Ishikawa (cell line): ENCODE measurements at regions not wholly inside any gene's neighbourhood (a gene's known extent, or its start where the extent isn't known, plus 50 kb on each side); places are given as distances from the start of the nearest gene placed in this dataset.

ENCODE experiments used
- TAF1 ChIP-seq: IDR thresholded peaks from 2 replicates; pipeline ENCODE4 v1.6.1; 2012; ENCODE audit warnings: low read depth, mild to moderate bottlenecking
- TCF12 ChIP-seq: IDR thresholded peaks from 2 replicates; pipeline ENCODE4 v1.6.1; 2012; ENCODE audit warnings: low read depth
- TEAD4 ChIP-seq: IDR thresholded peaks from 2 replicates; pipeline ENCODE4 v1.6.1; 2012
- YY1 ChIP-seq: IDR thresholded peaks from 2 replicates; pipeline ENCODE4 v1.6.1; 2012; ENCODE audit warnings: low read depth

- TF ChIP-seq TAF1: no peak
- TF ChIP-seq YY1: no peak
- TF ChIP-seq TEAD4: no peak
- no peak for TF ChIP-seq TCF12
Observed at GRCh38 chr5:56649569-56649968, 165.8 kb upstream of the MAP3K1 start.
